GM12878 (cell line): ENCODE measurements at regions not wholly inside any gene's neighbourhood (a gene's known extent, or its start where the extent isn't known, plus 50 kb on each side); places are given as distances from the start of the nearest gene placed in this dataset.

Experiments used
- CTCF ChIP-seq, 3 experiments: IDR thresholded peaks in 2 of 3; conservative IDR thresholded peaks in 1 of 3; 2 replicates each; pipeline ENCODE4 v1.5.1; 2011; ENCODE audit warnings: low read depth in 3 of 3, low read length in 3 of 3, mild to moderate bottlenecking in 3 of 3, control low read depth in 2 of 3, moderate library complexity in 2 of 3, inconsistent platforms in 1 of 3, mixed read lengths in 1 of 3; ENCODE audit not compliant: control insufficient read depth in 2 of 3, insufficient read depth in 1 of 3; ENCODE audit errors: extremely low read depth in 1 of 3
- EP300 ChIP-seq, 2 experiments: fragments of 150-350 bp in 1 of 2; IDR thresholded peaks; 2 replicates each; pipeline ENCODE4 v1.6.1; 2011 to 2012; ENCODE audit warnings: low read depth in 2 of 2, low read length in 2 of 2, borderline replicate concordance in 1 of 2, improper control_type of control experiment in 1 of 2, inconsistent platforms in 1 of 2; ENCODE audit not compliant: control insufficient read depth in 1 of 2
- MYC ChIP-seq: IDR thresholded peaks from 2 replicates; pipeline ENCODE4 v1.6.1; 2011; ENCODE audit warnings: mild to moderate bottlenecking, low read length, moderate library complexity, inconsistent platforms; ENCODE audit not compliant: insufficient read depth, insufficient replicate concordance, insufficient read length, severe bottlenecking
- RB1 ChIP-seq: fragments of 450-650 bp; formaldehyde crosslinking; IDR thresholded peaks from 2 replicates; pipeline ENCODE4 v1.6.1; 2017; ENCODE audit warnings: mild to moderate bottlenecking, borderline replicate concordance
- REST ChIP-seq: IDR thresholded peaks from 2 replicates; pipeline ENCODE4 v1.6.1; 2012; ENCODE audit warnings: mild to moderate bottlenecking, low read depth, low read length
- RFX5 ChIP-seq: IDR thresholded peaks from 2 replicates; pipeline ENCODE4 v1.6.1; 2011; ENCODE audit warnings: low read depth, low read length, improper control_type of control experiment
- SIN3A ChIP-seq: IDR thresholded peaks from 2 replicates; pipeline ENCODE4 v1.6.1; 2012; ENCODE audit warnings: low read depth, low read length, improper control_type of control experiment

GRCh38 chr2:153169609-153170008, 309.0 kb downstream of the RPRM start:
- TF ChIP-seq RFX5 (no peak), MYC (no peak), RB1 (no peak), SIN3A (no peak), REST (no peak), CTCF (IDR thresholded peaks at IDR 0.05 in 2 of 3, conservative IDR thresholded peaks at IDR 0.05 in 1 of 3; ENCODE audit: control insufficient read depth in 2 of 3, extremely low read depth in 1 of 3, insufficient read depth in 1 of 3, low read depth in 3 of 3, low read length in 3 of 3) (no peak), EP300 (IDR thresholded peaks at IDR 0.05; ENCODE audit: borderline replicate concordance in 1 of 2, control insufficient read depth in 1 of 2, low read depth in 2 of 2, low read length in 2 of 2) (no peak)
